ENCODE measurements at regions not wholly inside any gene's neighbourhood (a gene's known extent, or its start where the extent isn't known, plus 50 kb on each side); places are given as distances from the start of the nearest gene placed in this dataset.

- no peaks in the 10 kb centered on the region for H3K79me1 ChIP-seq (ENCODE audit: low read depth, low read length)
- H3K4me2 ChIP-seq (ENCODE audit: insufficient read depth, low read length, poor library complexity, severe bottlenecking): no peak overlapping the region
- H3K4ac ChIP-seq (ENCODE audit: low read length): no peak overlapping the region
- no peak overlapping the region for H2BK15ac ChIP-seq (ENCODE audit: low read length)
- no peak overlapping the region for H4K8ac ChIP-seq (ENCODE audit: low read depth, low read length)
- no peak for DNase-seq (ENCODE audit: low spot score)
- H3K4me1 ChIP-seq (ENCODE audit: control insufficient read depth in 2 of 2, insufficient read depth in 1 of 2, low read depth in 1 of 2, low read length in 2 of 2): no peaks in the 10 kb centered on the region
- no peak overlapping the region for H4K91ac ChIP-seq (ENCODE audit: low read depth, low read length, poor library complexity)
- no peak overlapping the region for H2AFZ ChIP-seq (ENCODE audit: low read length)
- peaks cover 0 to 13% (median 0%) of the 10 kb centered on the region in 3 experiments for H3K27me3 ChIP-seq (ENCODE audit: control insufficient read depth in 3 of 3, insufficient read depth in 3 of 3, low read depth in 1 of 3, low read length in 3 of 3)
- no peak overlapping the region for H2AK5ac ChIP-seq (ENCODE audit: low read depth, low read length)
- no peak overlapping the region for H3K14ac ChIP-seq (ENCODE audit: low read length)
- no peak overlapping the region for H2BK5ac ChIP-seq (ENCODE audit: low read length)
- H3K4me3 ChIP-seq (ENCODE audit: low read length in 2 of 2): no peak overlapping the region
- H3K9me3 ChIP-seq (replicated peaks in 1 of 2; ENCODE audit: control insufficient read depth in 2 of 2, insufficient read depth in 1 of 2, low read depth in 1 of 2, low read length in 2 of 2): no peaks in the 10 kb centered on the region
- no peak overlapping the region for H2BK120ac ChIP-seq (ENCODE audit: low read depth, low read length)
- H3K9ac ChIP-seq (ENCODE audit: low read depth, low read length, poor library complexity): no peak overlapping the region
- no peak overlapping the region for H3K23ac ChIP-seq (ENCODE audit: low read depth, low read length, poor library complexity)
- H2BK12ac ChIP-seq (ENCODE audit: low read length): no peak overlapping the region
- H3K18ac ChIP-seq (ENCODE audit: low read length): no peak overlapping the region
- H3K36me3 ChIP-seq (replicated peaks in 1 of 2; ENCODE audit: control insufficient read depth in 2 of 2, insufficient read depth in 2 of 2, low read length in 2 of 2): no peaks in the 10 kb centered on the region
- no peak overlapping the region for H3K27ac ChIP-seq (replicated peaks; ENCODE audit: low read length)
- no CpG with 5 or more reads among the region's 8 CpGs for WGBS, 2 donors (ENCODE audit: extremely low coverage in 2 of 2, insufficient read length in 2 of 2, insufficient replicate concordance in 1 of 2)
Measured at GRCh38 chr4:10181745-10182445, 65.3 kb upstream of the WDR1 start.

DNA sequence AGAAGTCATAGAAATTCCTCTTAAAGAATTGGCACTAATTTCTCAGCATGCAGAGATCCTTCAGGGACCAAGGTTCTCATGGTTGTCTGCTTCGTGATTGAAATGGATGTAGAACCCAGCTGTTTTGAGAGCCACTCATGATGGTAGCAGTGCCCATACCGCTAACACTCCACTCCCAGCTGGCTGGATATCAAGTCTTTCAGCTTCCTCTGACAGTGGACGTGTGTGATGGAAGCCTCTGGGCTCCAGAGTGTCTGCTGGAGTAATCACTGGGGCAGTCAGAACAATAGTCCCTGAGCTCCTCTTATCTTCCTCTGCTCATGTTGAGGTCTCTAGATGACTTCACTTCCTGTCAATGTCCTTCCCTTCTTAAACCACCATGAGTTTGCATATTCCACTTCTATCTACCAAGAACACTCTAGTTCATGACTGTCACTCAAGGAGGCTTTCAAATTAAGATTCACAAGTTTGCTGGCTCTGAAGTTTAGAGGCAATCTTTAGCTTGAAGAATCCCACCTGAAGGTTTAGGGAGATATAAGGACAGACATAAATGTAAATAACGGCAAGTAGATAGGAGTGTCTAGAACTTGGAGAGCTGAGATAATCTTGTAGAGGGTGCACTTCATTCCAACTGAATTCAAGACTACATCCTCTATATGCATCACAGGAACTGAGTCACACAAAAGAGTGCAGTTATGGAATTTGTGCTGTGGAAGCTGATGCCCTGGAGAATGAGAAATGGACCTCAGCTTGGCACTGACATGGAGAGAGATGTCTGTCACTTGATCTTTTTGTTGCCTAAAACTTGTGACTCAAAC, 64.5 kb upstream of the WDR1 start:
- Histone ChIP-seq H3K23ac (ENCODE audit: low read depth, low read length, poor library complexity) (no peak overlapping the region), H3K4me2 (ENCODE audit: insufficient read depth, low read length, poor library complexity, severe bottlenecking) (no peak overlapping the region), H3K18ac (ENCODE audit: low read length) (no peak overlapping the region), H2AK5ac (ENCODE audit: low read depth, low read length) (no peak overlapping the region), H3K9ac (ENCODE audit: low read depth, low read length, poor library complexity) (no peak overlapping the region), H2BK12ac (ENCODE audit: low read length) (no peak overlapping the region), H2AFZ (ENCODE audit: low read length) (no peak overlapping the region), H3K27ac (replicated peaks; ENCODE audit: low read length) (no peak overlapping the region), H3K27me3 (ENCODE audit: control insufficient read depth in 3 of 3, insufficient read depth in 3 of 3, low read depth in 1 of 3, low read length in 3 of 3) (peaks cover 0 to 13% (median 0%) of the 10 kb centered on the region in 3 experiments), H2BK15ac (ENCODE audit: low read length) (no peak overlapping the region), H4K91ac (ENCODE audit: low read depth, low read length, poor library complexity) (no peak overlapping the region), H3K14ac (ENCODE audit: low read length) (no peak overlapping the region), H3K9me3 (replicated peaks in 1 of 2; ENCODE audit: control insufficient read depth in 2 of 2, insufficient read depth in 1 of 2, low read depth in 1 of 2, low read length in 2 of 2) (no peaks in the 10 kb centered on the region), H2BK5ac (ENCODE audit: low read length) (no peak overlapping the region), H3K4ac (ENCODE audit: low read length) (no peak overlapping the region), H3K36me3 (replicated peaks in 1 of 2; ENCODE audit: control insufficient read depth in 2 of 2, insufficient read depth in 2 of 2, low read length in 2 of 2) (no peaks in the 10 kb centered on the region), H3K4me1 (ENCODE audit: control insufficient read depth in 2 of 2, insufficient read depth in 1 of 2, low read depth in 1 of 2, low read length in 2 of 2) (no peaks in the 10 kb centered on the region), H3K4me3 (ENCODE audit: low read length in 2 of 2) (no peak overlapping the region), H4K8ac (ENCODE audit: low read depth, low read length) (no peak overlapping the region), H3K79me1 (ENCODE audit: low read depth, low read length) (no peaks in the 10 kb centered on the region), H2BK120ac (ENCODE audit: low read depth, low read length) (no peak overlapping the region)
- no CpG with 5 or more reads among the region's 4 CpGs for WGBS, 2 donors (ENCODE audit: extremely low coverage in 2 of 2, insufficient read length in 2 of 2, insufficient replicate concordance in 1 of 2)
- no peak for DNase-seq (ENCODE audit: low spot score)

- H2AFZ ChIP-seq (ENCODE audit: low read length): no peak overlapping the region
- no peak overlapping the region for H2BK15ac ChIP-seq (ENCODE audit: low read length)
- no peak overlapping the region for H3K4ac ChIP-seq (ENCODE audit: low read length)
- H2BK5ac ChIP-seq (ENCODE audit: low read length): no peak overlapping the region
- no CpG with 5 or more reads among the region's 1 CpG for WGBS, 2 donors (ENCODE audit: extremely low coverage in 2 of 2, insufficient read length in 2 of 2, insufficient replicate concordance in 1 of 2)
- H3K79me1 ChIP-seq (ENCODE audit: low read depth, low read length): no peaks in the 10 kb centered on the region
- H2AK5ac ChIP-seq (ENCODE audit: low read depth, low read length): no peak overlapping the region
- no peaks in the 10 kb centered on the region for H3K4me1 ChIP-seq (ENCODE audit: control insufficient read depth in 2 of 2, insufficient read depth in 1 of 2, low read depth in 1 of 2, low read length in 2 of 2)
- H2BK120ac ChIP-seq (ENCODE audit: low read depth, low read length): no peak overlapping the region
- DNase-seq (ENCODE audit: low spot score): no peak
- H3K23ac ChIP-seq (ENCODE audit: low read depth, low read length, poor library complexity): no peak overlapping the region
- no peaks in the 10 kb centered on the region for H3K36me3 ChIP-seq (replicated peaks in 1 of 2; ENCODE audit: control insufficient read depth in 2 of 2, insufficient read depth in 2 of 2, low read length in 2 of 2)
- H3K14ac ChIP-seq (ENCODE audit: low read length): no peak overlapping the region
- no peaks in the 10 kb centered on the region for H3K9me3 ChIP-seq (replicated peaks in 1 of 2; ENCODE audit: control insufficient read depth in 2 of 2, insufficient read depth in 1 of 2, low read depth in 1 of 2, low read length in 2 of 2)
- no peak overlapping the region for H4K8ac ChIP-seq (ENCODE audit: low read depth, low read length)
- H3K18ac ChIP-seq (ENCODE audit: low read length): no peak overlapping the region
- no peak overlapping the region for H3K9ac ChIP-seq (ENCODE audit: low read depth, low read length, poor library complexity)
- H4K91ac ChIP-seq (ENCODE audit: low read depth, low read length, poor library complexity): no peak overlapping the region
- no peak overlapping the region for H3K4me2 ChIP-seq (ENCODE audit: insufficient read depth, low read length, poor library complexity, severe bottlenecking)
- no peak overlapping the region for H3K27ac ChIP-seq (replicated peaks; ENCODE audit: low read length)
- H3K27me3 ChIP-seq (ENCODE audit: control insufficient read depth in 3 of 3, insufficient read depth in 3 of 3, low read depth in 1 of 3, low read length in 3 of 3): peaks cover 0 to 13% (median 0%) of the 10 kb centered on the region in 3 experiments
- H3K4me3 ChIP-seq (ENCODE audit: low read length in 2 of 2): no peak overlapping the region
- H2BK12ac ChIP-seq (ENCODE audit: low read length): no peak overlapping the region
Measured at GRCh38 chr4:10180603-10180926, 64.0 kb upstream of the WDR1 start.

DNA sequence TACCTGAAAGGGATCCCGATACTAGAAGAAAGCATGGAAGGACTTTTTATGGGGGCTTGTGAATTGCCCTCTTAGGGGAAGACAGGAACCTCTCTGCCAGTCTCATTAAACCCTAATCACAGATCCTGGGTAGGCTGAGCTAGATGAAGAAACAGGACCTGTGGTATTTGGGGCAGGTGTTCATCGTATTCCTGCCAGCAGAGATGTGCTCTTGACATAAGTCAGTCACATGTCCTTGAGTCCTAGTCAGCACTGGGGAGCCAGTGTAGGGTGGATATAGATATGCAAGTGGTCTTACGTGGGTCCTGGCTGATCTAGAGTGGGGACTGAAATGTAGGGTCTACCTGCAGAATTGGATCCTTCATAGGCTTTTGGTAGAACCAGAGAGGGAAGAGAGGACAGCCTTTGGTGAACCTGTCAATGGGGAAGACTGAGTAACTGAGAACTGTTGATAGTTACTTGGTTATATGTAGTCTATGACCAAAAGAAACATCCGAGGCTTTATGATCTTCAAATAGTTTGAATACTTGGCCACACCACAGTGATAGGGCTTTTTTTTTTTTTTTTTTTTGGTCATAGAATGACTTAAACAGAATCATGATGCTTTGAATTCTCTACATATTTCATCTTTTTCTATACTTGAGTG, 63.5 kb upstream of the WDR1 start:
- no peak overlapping the region for H2AFZ ChIP-seq (ENCODE audit: low read length)
- no peak overlapping the region for H4K8ac ChIP-seq (ENCODE audit: low read depth, low read length)
- no peak overlapping the region for H4K91ac ChIP-seq (ENCODE audit: low read depth, low read length, poor library complexity)
- no peak overlapping the region for H3K23ac ChIP-seq (ENCODE audit: low read depth, low read length, poor library complexity)
- H2BK5ac ChIP-seq (ENCODE audit: low read length): no peak overlapping the region
- H3K9ac ChIP-seq (ENCODE audit: low read depth, low read length, poor library complexity): no peak overlapping the region
- H2BK12ac ChIP-seq (ENCODE audit: low read length): no peak overlapping the region
- no peak overlapping the region for H2AK5ac ChIP-seq (ENCODE audit: low read depth, low read length)
- H2BK120ac ChIP-seq (ENCODE audit: low read depth, low read length): no peak overlapping the region
- no peak overlapping the region for H3K4ac ChIP-seq (ENCODE audit: low read length)
- H2BK15ac ChIP-seq (ENCODE audit: low read length): no peak overlapping the region
- WGBS, 2 donors (ENCODE audit: extremely low coverage in 2 of 2, insufficient read length in 2 of 2, insufficient replicate concordance in 1 of 2): no CpG with 5 or more reads among the region's 4 CpGs
- H3K27ac ChIP-seq (replicated peaks; ENCODE audit: low read length): no peak overlapping the region
- no peak overlapping the region for H3K4me2 ChIP-seq (ENCODE audit: insufficient read depth, low read length, poor library complexity, severe bottlenecking)
- H3K4me3 ChIP-seq (ENCODE audit: low read length in 2 of 2): no peak overlapping the region
- H3K14ac ChIP-seq (ENCODE audit: low read length): no peak overlapping the region
- H3K27me3 ChIP-seq (ENCODE audit: control insufficient read depth in 3 of 3, insufficient read depth in 3 of 3, low read depth in 1 of 3, low read length in 3 of 3): peaks cover 0 to 13% (median 0%) of the 10 kb centered on the region in 3 experiments
- no peaks in the 10 kb centered on the region for H3K4me1 ChIP-seq (ENCODE audit: control insufficient read depth in 2 of 2, insufficient read depth in 1 of 2, low read depth in 1 of 2, low read length in 2 of 2)
- no peak for DNase-seq (ENCODE audit: low spot score)
- H3K18ac ChIP-seq (ENCODE audit: low read length): no peak overlapping the region
- H3K36me3 ChIP-seq (replicated peaks in 1 of 2; ENCODE audit: control insufficient read depth in 2 of 2, insufficient read depth in 2 of 2, low read length in 2 of 2): no peaks in the 10 kb centered on the region
- H3K79me1 ChIP-seq (ENCODE audit: low read depth, low read length): no peaks in the 10 kb centered on the region
- no peaks in the 10 kb centered on the region for H3K9me3 ChIP-seq (replicated peaks in 1 of 2; ENCODE audit: control insufficient read depth in 2 of 2, insufficient read depth in 1 of 2, low read depth in 1 of 2, low read length in 2 of 2)
